Stimulated activated CD8-positive, alpha-beta memory T cell treated with anti-CD3 and anti-CD28 coated beads, Interleukin-4, amount 100 ng/mL, for 4 hours (primary cell): ENCODE measurements at regions not wholly inside any gene's neighbourhood (a gene's known extent, or its start where the extent isn't known, plus 50 kb on each side); places are given as distances from the start of the nearest gene placed in this dataset.

Source experiments
- DNase-seq, 2 donors: peaks; one replicate each; pipeline ENCODE4 v3.0.0-alpha.2; 2020; ENCODE audit warnings: low read depth in 2 of 2, low spot score in 1 of 2

DNA sequence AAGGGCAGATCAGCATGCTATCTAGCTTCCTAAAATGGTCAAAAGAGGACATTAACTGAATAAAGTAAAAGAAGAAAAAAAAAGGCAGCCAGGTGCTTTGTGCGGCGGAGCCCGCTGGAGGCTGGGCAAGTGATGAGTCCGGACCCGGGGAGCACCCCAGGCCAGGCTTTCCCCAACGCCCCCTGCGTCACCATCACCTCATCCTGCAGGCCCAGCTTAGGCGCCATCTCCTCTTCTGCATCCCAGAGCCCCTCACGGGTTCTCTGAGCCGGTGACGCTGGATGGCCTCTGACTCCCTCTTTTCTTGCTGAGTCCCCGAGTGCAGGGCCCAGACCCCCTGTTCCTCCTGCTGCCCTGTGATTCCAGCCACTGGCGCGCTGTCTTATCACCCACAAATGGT is 250.1 kb downstream of the TBXT start:
- no peak for DNase-seq

GRCh38 chr6:165915022-165915770 is 252.2 kb upstream of the PDE10A start:
- no peak for DNase-seq

GRCh38 chr6:165913676-165914570 is 250.9 kb upstream of the PDE10A start:
- DNase-seq = no peak

DNA sequence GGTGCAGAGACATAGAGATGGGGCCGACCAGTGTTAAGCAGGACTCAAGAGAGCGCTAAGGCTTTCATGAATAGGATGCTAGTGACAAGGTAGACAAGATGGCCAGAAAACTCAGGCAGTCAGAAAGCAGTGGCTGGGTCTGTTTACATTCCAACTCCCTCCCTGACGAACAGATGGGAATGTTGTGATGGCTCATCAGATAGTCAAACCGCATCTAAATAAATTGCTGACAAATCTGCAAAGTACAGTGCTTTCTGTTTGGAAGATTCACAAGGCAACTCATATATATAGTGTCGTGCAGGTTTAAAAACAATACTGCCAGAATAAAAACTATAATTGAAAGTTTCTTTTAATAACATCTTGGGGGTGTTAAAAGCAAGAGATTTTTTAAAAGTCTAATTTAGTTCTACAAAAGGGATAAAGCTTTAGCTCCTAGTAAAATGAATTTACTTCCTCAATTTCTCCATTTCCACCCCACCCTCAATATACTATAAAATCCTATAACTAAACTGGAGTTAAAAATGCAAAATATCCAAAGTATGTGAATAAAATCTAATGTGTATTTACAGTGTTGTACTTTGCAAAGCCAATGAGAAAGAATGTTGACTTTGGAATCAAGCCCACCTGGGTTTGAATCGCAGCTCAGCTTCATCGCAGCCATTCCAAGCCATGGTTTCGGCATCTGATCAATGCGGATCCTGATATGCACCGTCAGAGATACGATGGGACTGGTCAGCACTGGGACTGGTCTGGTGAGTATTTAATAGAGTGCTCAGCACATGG is 247.3 kb upstream of the PDE10A start:
- DNase-seq = no peak

DNA sequence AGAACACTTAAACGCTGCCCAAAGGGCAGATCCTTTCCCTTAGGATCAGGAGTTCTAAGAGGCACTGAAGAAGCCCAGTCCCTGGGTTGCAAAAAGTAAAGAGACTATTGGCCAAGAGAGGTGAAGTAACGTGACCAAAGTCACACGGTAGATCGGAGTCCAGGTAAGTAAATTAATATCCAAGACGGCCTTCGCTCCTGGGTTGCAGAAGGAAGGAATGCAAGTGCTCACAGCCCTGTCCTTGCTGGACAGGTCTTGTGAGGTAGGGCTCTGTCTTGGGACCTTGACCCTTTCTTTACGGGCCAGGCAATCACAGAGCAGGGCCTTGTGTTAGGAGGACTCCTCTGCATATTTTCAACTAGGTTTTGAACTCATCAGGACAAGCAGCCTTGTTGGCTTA is 243.7 kb upstream of the PDE10A start:
- no peak for DNase-seq

GRCh38 chr6:165905744-165906143 is 242.7 kb upstream of the PDE10A start:
- no peak for DNase-seq

GRCh38 chr6:165900970-165901369 is 237.9 kb upstream of the PDE10A start:
- DNase-seq = no peak

DNA sequence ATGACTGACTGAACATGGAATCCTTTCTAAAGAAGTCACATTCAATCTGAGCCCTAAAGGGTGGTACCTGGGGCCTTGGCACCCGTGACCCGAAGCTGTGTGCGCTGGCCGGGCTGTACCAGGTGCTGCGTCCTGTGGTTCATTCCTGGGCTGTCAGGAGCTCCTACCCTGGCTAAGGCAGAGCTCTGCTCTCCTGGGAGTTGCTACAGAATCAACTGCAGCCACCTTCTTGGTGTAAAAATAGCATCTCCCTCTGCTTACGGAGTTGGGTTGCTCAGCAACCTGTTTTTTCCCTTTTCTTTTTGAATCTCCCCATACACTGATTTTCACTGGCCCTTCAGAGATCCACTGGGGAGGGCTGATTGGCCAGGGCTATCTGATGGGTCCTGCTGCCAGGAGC is 236.6 kb upstream of the PDE10A start:
- no peak for DNase-seq

DNA sequence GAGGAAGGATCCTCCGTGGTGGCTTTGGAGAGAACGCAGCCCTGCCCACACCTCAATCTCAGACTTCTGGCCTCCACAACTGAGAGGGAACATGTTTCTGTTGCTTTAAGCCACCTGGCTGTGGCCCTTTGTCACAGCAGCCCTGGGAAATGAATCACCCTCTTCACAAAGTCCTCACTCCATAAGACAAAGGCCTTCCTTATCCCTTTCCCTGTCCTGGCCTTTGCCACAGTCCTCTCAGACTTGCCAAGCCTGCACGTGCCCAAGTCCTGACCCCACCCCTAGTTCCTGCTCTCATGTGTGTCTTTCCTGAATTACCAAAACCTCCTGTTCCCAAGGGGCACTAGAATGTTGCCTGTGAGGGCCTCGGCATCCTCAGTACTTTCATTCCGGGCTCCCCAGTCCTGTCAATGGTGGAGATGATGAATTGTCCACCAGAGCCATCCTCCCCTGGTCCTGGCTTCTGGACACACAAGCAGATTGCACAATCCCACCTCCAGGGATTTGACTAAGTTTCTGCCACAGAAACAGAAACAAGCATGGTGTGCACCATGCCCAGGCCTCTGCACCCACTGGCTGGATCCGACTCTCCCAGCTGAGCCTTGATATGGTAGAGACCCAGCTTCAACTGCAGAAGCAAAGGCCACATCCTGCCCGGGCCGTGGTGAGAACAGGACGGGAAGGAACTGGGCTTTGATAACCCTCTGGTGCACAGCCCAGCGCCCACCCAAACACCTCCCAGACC is 232.6 kb upstream of the PDE10A start:
- no peak for DNase-seq

GRCh38 chr6:165894171-165894825 is 231.3 kb upstream of the PDE10A start:
- DNase-seq = no peak

DNA sequence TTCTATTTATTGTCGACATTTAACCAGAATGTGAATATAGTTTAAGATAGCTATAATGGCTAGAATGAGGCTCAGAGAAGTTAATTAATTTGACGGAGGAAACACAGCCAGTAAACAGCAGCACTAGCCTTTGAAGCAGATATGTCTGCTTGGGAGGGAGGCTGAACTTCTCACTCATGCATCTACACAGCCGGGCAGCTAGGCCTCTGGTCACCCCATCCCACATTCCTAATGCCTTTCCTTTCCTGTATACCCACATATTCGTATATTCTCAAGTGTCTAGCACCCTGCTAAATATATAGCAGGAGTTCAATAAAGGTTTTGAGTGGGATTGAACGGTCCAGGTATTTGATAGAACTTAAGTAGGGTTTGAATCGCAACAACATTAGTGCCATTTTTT is 230.4 kb upstream of the PDE10A start:
- no peak for DNase-seq

DNA sequence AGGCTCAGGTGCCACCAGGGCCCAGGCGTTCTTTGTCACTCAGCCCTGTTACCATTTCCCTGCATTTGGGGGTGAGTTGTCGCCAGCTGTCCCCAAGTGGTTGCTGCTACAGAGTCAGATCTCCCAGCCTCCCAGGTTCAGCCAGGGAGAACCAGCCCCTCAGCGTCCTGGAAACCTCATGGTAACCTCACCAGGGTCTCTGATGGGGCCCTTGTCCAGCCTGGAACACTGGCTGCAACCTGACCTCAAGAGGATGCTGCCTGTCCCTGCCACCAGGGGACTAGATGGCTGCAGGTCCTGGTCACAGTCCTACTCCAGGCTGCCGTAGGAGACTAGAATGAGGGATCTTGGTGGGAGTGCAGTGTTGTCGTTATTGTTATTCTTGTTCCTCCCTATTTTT is 228.3 kb upstream of the PDE10A start:
- DNase-seq = no peak

- DNase-seq = no peak
Observed at GRCh38 chr6:165890404-165890735, 227.3 kb upstream of the PDE10A start.

GRCh38 chr6:165889636-165890403 is 226.8 kb upstream of the PDE10A start:
- DNase-seq = no peak

GRCh38 chr6:165886169-165886568 is 223.1 kb upstream of the PDE10A start:
- DNase-seq = no peak

DNA sequence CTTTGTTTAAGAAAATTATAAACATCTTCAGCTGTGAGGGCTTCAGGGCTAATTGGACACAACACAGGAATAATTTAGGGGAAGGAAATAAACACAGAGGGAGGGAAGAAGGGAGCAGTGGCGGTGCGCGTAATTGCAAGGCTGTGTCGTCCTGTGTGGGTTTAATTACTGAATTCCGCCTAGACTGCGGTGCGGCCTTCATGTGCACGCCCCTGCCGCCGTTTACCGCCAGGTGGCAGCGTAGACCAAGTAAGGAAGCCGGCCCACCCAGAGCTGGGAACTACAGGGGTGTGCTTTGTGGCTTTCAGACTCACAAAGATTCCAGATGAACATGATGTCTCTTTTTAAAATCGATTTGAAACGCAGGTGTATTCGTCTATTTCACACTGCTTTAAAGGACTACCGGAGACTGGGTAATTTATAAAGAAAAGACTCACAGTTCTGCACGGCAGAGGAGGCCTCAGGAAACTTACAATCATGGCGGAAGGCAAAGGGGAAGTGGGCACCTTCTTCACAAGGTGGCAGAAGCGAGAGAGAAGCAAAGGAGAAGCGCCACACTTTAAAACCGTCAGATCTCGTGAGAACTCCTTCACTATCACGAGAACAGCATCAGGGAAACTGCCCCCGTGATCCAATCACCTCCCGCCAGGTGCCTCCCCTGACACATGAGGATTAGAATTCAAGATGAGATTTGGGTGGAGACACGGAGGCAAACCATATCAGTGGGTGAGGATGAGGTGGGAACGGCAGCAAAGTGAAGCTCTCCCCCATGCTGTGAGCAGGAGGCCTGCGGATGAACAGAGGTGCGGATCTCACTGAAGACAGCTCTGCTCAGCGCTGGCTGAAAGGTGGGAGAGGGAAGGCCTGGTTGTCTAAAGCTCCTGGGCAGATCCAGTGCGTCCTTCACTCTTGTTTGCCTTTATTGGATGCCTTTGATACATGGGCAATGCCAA is 222.0 kb upstream of the PDE10A start:
- DNase-seq = peak; percentile 7 to 42

GRCh38 chr6:165883851-165884640 is 221.0 kb upstream of the PDE10A start:
- DNase-seq = no peak

DNA sequence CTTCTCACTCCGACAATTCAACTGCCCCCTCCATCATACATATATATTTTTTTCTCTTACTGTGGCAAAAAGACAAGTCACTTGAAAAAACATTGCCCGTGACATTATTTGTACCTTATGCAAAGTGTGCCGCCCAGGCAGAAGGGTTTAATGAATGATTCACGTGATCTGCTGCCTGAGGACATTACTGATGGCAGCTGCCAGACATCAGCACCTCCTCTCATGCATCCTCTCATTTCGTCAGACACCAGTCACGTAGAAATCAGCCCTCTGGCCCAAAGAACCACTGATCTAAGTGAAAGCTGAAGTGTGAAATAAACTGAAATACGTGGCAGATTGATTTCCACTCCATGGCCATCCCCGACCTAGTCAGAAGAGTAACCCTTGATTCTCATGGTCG is 218.8 kb upstream of the PDE10A start:
- no peak for DNase-seq
